Activated T-cell treated with anti-CD3 and anti-CD28 coated beads, Interleukin-2, amount 50 U/mL, for 72 hours (primary cell): ENCODE measurements at regions not wholly inside any gene's neighbourhood (a gene's known extent, or its start where the extent isn't known, plus 50 kb on each side); places are given as distances from the start of the nearest gene placed in this dataset.

Source experiments
- ATAC-seq, 2 donors: fragments of 150-1000 bp; cut with Tn5 transposase; replicated peaks in 1 of 2; 2 replicates each; pipeline ENCODE4 v1.10.0; 2021; ENCODE audit warnings: moderate library complexity in 2 of 2, mild to moderate bottlenecking in 1 of 2
- DNase-seq, 2 donors: peaks; one replicate each; pipeline ENCODE4 v3.0.0; 2021 to 2022; ENCODE audit warnings: mixed read lengths in 1 of 2
- H3K27ac Mint-ChIP-seq: one replicate; pipeline ENCODE4 v1.8.0; 2022; ENCODE audit warnings: mild to moderate bottlenecking, moderate library complexity, mixed read lengths
- H3K27me3 Mint-ChIP-seq: one replicate; pipeline ENCODE4 v1.8.0; 2022; ENCODE audit warnings: low read depth, mixed read lengths
- H3K36me3 Mint-ChIP-seq, 2 donors: one replicate each; pipeline ENCODE4 v1.8.0; 2022; ENCODE audit warnings: mixed read lengths in 2 of 2, mild to moderate bottlenecking in 1 of 2; ENCODE audit not compliant: insufficient read depth in 2 of 2
- H3K4me1 Mint-ChIP-seq: one replicate; pipeline ENCODE4 v1.8.0; 2022; ENCODE audit warnings: low read depth, mixed read lengths
- H3K4me3 Mint-ChIP-seq, 2 donors: one replicate each; pipeline ENCODE4 v1.8.0; 2022; ENCODE audit warnings: mild to moderate bottlenecking in 2 of 2, mixed read lengths in 2 of 2, moderate library complexity in 2 of 2
- H3K9me3 Mint-ChIP-seq, 2 donors: one replicate each; pipeline ENCODE4 v1.8.0; 2022; ENCODE audit warnings: mixed read lengths in 2 of 2

- Mint-ChIP-seq H3K4me3 (no peak overlapping the region), H3K36me3 (peaks cover 0 to 1% of the 10 kb centered on the region in 2 donors)
- ATAC-seq: no peak
Measured at GRCh38 chr1:164360265-164360664, 198.7 kb upstream of the PBX1 start.

DNA sequence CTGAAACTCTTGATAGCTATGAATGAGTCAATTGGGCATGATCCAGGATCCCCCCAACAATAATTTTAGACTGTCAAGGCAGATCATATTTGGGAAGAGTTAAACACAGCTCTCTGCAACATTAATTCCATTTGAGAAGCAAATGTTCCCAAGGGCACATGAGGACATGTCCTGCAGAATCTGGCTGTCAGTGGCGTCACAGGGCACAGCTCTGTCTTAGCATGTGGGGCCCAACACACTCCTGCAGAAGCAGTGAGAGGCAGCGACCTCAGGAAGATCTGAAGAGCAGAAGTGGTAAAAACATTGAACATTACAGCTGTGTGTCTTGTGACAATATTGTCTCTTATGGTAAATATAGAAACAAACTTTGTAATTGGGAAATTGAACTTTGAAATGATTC lies 197.1 kb upstream of the PBX1 start:
- Mint-ChIP-seq H3K4me3 (no peak overlapping the region), H3K4me1 (no peaks in the 10 kb centered on the region), H3K27me3 (no peaks in the 10 kb centered on the region), H3K36me3 (peaks cover 0 to 3% of the 10 kb centered on the region in 2 donors), H3K27ac (no peak overlapping the region), H3K9me3 (peaks cover 9 to 10% of the 10 kb centered on the region in 2 donors)
- DNase-seq: no peak
- no peak for ATAC-seq

More at GRCh38 chr1:164360265-164360664, 198.7 kb upstream of the PBX1 start:
- H3K27ac Mint-ChIP-seq: no peak overlapping the region
- no peaks in the 10 kb centered on the region for H3K27me3 Mint-ChIP-seq
- DNase-seq: no peak
- H3K9me3 Mint-ChIP-seq: peaks cover 8 to 10% of the 10 kb centered on the region in 2 donors
- H3K4me1 Mint-ChIP-seq: no peaks in the 10 kb centered on the region

- Mint-ChIP-seq H3K27ac (no peak overlapping the region), H3K9me3 (peaks cover 8 to 10% of the 10 kb centered on the region in 2 donors), H3K4me3 (no peak overlapping the region), H3K4me1 (no peaks in the 10 kb centered on the region), H3K36me3 (peaks cover 0 to 1% of the 10 kb centered on the region in 2 donors), H3K27me3 (no peaks in the 10 kb centered on the region)
- DNase-seq (no peak), ATAC-seq (no peak)
Measured at GRCh38 chr1:164363980-164364379, 195.0 kb upstream of the PBX1 start.

- H3K4me1 Mint-ChIP-seq: no peaks in the 10 kb centered on the region
- no peak overlapping the region for H3K4me3 Mint-ChIP-seq
- no peaks in the 10 kb centered on the region for H3K27me3 Mint-ChIP-seq
- ATAC-seq (no peak), DNase-seq (no peak)
- no peak overlapping the region for H3K27ac Mint-ChIP-seq
- peaks cover 0 to 1% of the 10 kb centered on the region in 2 donors for H3K36me3 Mint-ChIP-seq
- H3K9me3 Mint-ChIP-seq: peaks cover 6 to 7% of the 10 kb centered on the region in 2 donors
Measured at GRCh38 chr1:164366014-164366413, 193.0 kb upstream of the PBX1 start.

- H3K4me1 Mint-ChIP-seq: no peaks in the 10 kb centered on the region
- no peak for DNase-seq
- no peak overlapping the region for H3K4me3 Mint-ChIP-seq
- H3K36me3 Mint-ChIP-seq: peaks cover 0 to 1% of the 10 kb centered on the region in 2 donors
- ATAC-seq: no peak
- peaks cover 1 to 7% of the 10 kb centered on the region in 2 donors for H3K9me3 Mint-ChIP-seq
- H3K27me3 Mint-ChIP-seq: no peaks in the 10 kb centered on the region
- no peak overlapping the region for H3K27ac Mint-ChIP-seq
Measured at GRCh38 chr1:164369698-164370365, 189.2 kb upstream of the PBX1 start.

DNA sequence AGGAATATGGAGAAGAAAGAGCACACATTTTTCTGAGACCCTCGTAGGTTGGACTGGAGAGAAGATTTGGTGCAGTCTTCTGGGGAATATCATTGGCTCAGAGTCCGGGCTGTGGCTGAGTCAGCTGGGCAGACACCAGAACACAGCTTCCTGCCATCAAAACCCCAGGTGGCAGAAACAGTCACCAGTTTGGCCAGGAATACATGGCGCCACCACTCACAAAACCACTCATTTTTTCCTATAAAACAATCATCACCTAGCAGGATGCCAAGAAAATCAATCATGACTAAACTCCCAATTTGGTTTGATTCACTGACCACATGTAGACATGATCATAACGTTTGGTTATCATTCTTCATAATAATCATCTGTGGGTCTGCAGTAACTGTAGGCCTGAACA lies 178.1 kb upstream of the PBX1 start:
- Mint-ChIP-seq H3K36me3 (no peaks in the 10 kb centered on the region), H3K4me3 (no peak overlapping the region), H3K4me1 (no peaks in the 10 kb centered on the region), H3K9me3 (peaks cover 10% of the 10 kb centered on the region in 2 donors), H3K27me3 (no peaks in the 10 kb centered on the region), H3K27ac (no peak overlapping the region)
- ATAC-seq (no peak), DNase-seq (no peak)

- H3K27ac Mint-ChIP-seq: no peak overlapping the region
- H3K4me1 Mint-ChIP-seq: no peaks in the 10 kb centered on the region
- ATAC-seq (no peak), DNase-seq (no peak)
- H3K36me3 Mint-ChIP-seq: no peaks in the 10 kb centered on the region
- H3K27me3 Mint-ChIP-seq: no peaks in the 10 kb centered on the region
- peaks cover 10% of the 10 kb centered on the region in 2 donors for H3K9me3 Mint-ChIP-seq
- H3K4me3 Mint-ChIP-seq: no peak overlapping the region
Measured at GRCh38 chr1:164382384-164382783, 176.6 kb upstream of the PBX1 start.

DNA sequence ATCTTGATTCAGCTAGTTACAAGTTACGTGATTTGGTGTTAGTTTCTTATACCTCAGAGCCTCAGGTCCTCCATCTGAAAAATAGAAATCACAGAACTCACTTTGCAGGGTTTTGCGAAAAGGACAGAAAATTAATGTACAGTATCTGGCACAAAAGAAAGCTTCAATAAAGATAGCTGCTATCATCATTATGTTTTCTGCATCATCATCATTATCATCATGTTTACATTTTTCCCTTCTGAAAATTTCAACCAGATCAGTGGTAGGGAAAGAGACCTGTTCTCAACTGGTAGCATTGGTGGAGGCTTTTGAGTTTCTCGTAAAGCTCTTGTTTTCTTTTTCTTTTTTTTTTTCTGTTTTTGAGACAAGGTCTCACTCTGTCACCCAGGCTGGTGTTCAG lies 174.7 kb upstream of the PBX1 start:
- Mint-ChIP-seq H3K9me3 (peaks cover 12 to 16% of the 10 kb centered on the region in 2 donors), H3K4me1 (no peaks in the 10 kb centered on the region), H3K36me3 (no peaks in the 10 kb centered on the region), H3K4me3 (no peak overlapping the region), H3K27ac (no peak overlapping the region), H3K27me3 (no peaks in the 10 kb centered on the region)
- ATAC-seq (no peak), DNase-seq (no peak)

DNA sequence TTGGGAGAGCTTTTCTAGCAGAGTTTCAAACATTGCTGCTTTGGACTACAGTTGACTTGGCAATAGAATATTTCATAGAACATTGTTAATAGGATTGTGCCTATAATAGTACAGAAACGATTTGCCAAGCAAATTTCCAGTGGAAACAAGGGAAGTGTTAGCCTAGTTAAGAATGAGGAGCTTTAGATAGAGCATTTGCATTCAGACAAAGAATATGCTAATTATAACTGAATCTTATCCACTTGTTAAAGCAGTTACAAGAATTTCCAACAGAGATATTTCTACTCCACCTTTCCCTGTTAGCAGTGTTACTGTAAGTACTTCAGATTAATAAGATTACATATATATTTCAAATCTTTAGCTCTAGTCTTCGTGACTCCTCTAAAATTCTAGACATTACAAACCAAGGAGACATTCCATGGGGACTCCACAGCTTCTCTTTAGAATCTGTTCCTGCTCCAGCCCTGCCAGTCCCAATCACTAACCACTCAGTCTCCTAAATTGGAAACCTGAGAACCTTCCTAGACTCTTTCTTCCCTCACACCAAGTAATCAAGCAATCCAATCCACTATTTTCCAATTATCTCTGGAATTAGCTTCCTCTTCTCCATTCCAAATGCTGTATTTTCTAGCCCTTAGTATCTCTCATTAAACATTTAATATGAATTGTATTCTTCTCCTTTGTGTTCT lies 141.8 kb upstream of the PBX1 start:
- H3K4me3 Mint-ChIP-seq: no peak overlapping the region

DNA sequence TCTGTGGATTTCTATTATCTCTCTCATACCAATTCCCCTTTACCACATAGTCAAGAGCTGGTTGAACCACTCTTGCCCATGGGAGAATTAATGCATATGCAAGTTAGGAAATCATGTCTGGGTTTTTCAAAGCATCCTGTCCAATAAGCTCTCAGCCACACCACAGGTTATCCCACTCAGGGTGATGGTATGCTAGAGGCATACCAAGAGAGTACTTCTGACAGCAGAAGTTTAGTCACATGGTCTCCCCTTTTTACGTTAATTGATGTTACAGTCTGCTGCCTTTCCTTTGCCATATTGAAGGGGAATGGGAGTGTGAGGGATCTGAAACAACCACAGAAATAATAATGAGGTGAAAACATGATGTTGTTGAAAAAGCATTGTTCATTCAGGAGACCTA lies 135.8 kb upstream of the PBX1 start:
- Mint-ChIP-seq H3K27ac (no peak overlapping the region), H3K4me1 (no peaks in the 10 kb centered on the region), H3K9me3 (peaks cover 0 to 1% of the 10 kb centered on the region in 2 donors), H3K27me3 (no peaks in the 10 kb centered on the region), H3K36me3 (no peaks in the 10 kb centered on the region), H3K4me3 (no peak overlapping the region)
- DNase-seq (no peak), ATAC-seq (no peak)

More for the DNA sequence above, 141.8 kb upstream of the PBX1 start:
- Mint-ChIP-seq H3K9me3 (peaks cover 0 to 3% of the 10 kb centered on the region in 2 donors), H3K27ac (no peak overlapping the region), H3K36me3 (no peaks in the 10 kb centered on the region), H3K27me3 (no peaks in the 10 kb centered on the region), H3K4me1 (no peaks in the 10 kb centered on the region)
- DNase-seq: no peak
- no peak for ATAC-seq

DNA sequence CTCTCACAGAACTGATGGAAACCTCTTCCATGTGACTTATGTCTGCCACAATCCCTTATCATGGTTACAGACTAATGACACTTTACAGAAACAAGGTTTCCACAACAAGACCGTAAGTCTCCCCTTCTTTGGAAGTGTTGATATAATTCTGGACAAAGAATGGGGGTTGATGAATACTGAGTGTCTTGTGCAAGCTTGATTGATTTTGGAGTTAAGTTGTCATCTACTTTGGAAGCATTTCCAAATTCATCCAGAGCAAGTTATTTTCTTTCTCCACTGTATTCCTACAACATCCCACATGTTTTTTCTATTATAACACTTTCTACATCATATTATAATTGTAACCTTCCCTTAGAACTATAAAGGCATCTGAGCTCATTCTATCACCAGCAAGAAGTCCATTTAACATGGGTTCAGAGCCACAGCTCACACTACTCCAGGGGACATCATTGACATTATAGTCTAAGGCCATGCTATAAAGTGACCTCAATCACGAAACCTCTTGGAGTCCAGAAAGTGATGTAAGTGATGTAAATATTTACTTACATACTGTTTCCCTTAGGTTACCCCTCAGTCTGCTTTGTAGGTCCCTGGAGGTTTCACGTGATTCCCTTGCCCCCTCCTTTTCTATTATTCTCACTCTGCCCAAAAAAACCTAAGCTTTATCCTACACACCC lies 125.7 kb upstream of the PBX1 start:
- Mint-ChIP-seq H3K27me3 (no peaks in the 10 kb centered on the region), H3K27ac (no peak overlapping the region), H3K9me3 (peaks cover 0 to 6% of the 10 kb centered on the region in 2 donors), H3K4me3 (no peak overlapping the region), H3K36me3 (no peaks in the 10 kb centered on the region), H3K4me1 (no peaks in the 10 kb centered on the region)
- DNase-seq (no peak), ATAC-seq (no peak)

- DNase-seq: no peak
- peaks cover 0 to 6% of the 10 kb centered on the region in 2 donors for H3K9me3 Mint-ChIP-seq
- no peak overlapping the region for H3K4me3 Mint-ChIP-seq
- no peak for ATAC-seq
- no peak overlapping the region for H3K27ac Mint-ChIP-seq
- H3K36me3 Mint-ChIP-seq: no peaks in the 10 kb centered on the region
- no peaks in the 10 kb centered on the region for H3K4me1 Mint-ChIP-seq
- H3K27me3 Mint-ChIP-seq: no peaks in the 10 kb centered on the region
Measured at GRCh38 chr1:164433818-164434170, 125.2 kb upstream of the PBX1 start.

- Mint-ChIP-seq H3K27me3 (no peaks in the 10 kb centered on the region), H3K4me1 (no peaks in the 10 kb centered on the region), H3K36me3 (peaks cover 0 to 4% of the 10 kb centered on the region in 2 donors), H3K4me3 (no peak overlapping the region), H3K27ac (no peak overlapping the region), H3K9me3 (peaks cover 0 to 4% of the 10 kb centered on the region in 2 donors)
- ATAC-seq (no peak), DNase-seq (no peak)
Measured at GRCh38 chr1:164440232-164440631, 118.8 kb upstream of the PBX1 start.
